Stromal cell of bone marrow (primary cell): ENCODE measurements at regions not wholly inside any gene's neighbourhood (a gene's known extent, or its start where the extent isn't known, plus 50 kb on each side); places are given as distances from the start of the nearest gene placed in this dataset.

Experiments used
- DNase-seq: peaks from one replicate; pipeline ENCODE4 v3.0.0-alpha.2; 2012; ENCODE audit warnings: low read depth

- DNase-seq, result no peak
Measured at GRCh38 chr22:48708558-48709245, 1119.0 kb downstream of the BRD1 start.

DNA sequence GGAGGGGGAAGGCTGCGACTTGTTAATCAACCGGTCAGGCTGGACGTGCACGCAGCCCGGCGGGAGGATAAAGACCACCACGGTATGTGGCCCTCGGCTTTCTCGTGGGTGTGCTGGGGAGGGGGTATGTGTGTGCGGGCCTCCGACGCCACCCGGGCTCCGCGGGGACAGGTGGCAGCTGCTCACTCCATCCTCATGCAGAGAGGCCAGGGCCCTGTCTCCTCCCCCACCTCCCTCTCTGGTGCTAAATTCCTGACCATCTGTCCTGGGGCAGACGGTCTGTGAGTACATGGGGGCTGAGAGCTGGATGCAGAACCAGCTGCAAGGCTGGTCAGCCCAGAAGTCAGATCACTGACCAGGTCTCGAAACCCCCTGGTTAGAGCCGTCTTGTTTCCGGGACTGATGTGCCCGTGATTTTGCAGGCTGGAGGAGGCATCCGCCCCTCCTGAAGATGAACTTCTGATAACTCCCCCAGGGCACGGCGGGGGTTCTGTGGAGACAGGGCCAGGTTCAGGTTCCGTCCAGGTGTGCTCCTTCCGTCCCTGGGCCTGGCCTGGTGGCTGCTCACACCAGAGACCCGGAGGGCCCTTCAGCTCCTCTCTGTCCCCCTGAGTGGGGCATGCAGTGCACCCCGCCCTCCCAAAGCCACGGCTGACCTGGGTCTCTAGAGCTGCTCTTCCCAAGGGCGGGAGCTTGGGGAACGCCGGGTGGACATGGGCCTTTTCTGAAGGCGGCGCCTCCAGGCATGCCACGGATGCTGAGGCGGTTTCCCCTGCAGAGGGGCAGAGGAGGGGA is 1119.7 kb downstream of the BRD1 start:
- no peak for DNase-seq

DNA sequence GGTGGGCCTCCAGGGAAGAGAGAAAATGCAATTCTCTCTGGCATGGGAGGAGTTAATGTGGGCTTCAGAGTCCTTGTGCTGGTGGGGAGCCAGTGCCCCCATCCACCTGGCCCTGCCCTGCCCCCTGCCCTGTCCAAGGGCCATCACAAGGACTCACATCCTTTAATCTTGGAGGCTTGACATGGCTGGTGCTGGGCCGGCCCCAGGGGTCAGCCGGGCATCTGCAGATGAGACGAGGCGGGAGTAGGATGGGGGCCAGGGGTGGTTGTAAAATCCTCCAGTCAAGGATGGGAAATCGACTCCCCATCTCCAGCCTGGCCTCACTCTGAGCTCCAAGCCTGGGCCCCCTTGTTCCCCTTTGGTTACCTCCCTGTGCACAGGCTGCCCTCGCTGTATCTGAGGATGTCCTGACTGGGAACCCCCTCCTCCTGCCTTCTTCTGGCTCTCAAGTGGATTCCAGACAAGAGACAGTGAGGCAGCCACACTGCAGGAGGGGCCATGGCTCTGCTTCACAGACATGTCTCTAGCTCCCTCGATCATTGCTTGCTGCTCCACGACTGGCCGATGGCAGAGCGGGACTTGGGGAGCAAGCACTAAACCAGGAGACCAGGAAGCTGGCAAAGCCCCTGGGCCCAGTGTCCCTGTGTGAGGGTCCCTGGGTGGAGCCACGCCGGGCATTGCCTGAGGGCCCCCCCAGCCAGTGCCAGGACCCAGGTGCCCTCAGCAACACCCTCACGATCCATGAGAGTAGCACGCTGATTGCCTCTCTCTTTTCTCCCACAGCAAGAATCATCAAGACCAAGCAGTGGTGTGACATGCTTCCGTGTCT is 1120.5 kb downstream of the BRD1 start:
- no peak for DNase-seq

DNA sequence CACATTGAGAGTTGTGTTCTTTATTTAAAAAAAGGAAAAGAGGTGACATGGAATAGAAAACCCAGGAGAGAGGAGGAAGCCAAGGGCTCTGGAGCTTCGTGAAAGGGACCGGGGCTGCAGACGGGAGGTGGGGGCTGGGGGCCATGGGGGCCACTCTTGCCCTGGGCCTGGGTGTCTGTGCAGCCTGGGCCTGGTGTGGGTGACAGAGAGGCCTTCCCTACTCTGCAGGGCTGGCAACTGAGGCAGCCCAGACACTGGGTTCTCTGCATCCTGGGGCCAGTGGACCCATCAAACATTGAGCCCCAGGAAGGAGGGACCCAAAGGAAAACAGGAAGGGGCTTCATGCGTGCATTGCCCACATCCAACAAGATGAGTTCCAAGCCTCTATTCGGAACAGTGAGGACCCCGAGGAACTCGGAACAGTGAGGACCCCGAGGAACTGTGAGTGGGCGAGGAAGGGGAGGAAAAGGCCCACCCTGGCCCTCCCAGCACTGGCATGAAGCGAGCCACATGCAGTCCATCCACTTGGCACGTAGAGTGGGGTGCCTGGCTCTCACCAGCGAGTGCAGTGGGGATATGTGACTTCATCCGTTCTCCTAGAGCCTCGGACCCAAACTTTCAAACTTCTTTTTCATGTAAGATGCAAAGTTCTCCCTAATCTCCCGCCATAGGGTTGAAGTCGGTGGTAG is 1121.6 kb downstream of the BRD1 start:
- no peak for DNase-seq

DNA sequence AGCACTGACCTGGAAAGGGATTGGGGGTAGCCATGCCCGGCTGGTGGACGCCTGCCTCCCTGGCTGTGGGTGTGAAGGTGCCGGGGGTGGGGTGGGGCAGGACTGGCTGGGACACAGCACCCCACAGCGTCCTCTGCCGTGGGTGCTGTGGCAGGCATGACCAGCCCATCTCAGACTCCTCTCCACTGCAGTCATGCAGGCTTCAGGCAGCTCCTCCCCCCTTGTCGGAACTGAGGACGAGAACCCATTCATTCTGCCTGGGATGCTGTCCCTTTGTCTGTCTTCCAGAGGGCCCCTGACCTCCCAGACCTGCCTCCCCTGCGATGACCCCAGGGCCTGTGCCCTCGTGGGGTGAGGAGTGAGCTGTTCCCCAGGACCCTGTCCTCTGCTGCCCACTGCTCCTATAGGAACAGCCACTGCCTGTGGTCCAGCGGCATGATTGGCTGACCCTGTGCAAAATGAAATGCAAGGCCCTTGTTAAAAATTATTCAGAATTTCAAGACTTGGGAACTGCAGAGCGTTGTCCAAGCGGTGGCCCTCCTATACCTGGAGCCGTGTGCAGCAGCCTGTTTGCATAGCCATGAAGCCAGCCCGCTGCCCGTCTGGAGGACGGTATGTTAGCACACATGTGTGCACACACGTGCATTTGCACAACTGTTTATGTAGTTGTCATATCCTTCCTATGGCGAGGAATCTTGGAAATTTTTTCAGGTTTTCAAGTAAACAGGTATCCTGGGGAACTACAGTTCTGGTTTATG is 1122.3 kb downstream of the BRD1 start:
- DNase-seq, result no peak

GRCh38 chr22:48704335-48704734 is 1123.3 kb downstream of the BRD1 start:
- no peak for DNase-seq

DNA sequence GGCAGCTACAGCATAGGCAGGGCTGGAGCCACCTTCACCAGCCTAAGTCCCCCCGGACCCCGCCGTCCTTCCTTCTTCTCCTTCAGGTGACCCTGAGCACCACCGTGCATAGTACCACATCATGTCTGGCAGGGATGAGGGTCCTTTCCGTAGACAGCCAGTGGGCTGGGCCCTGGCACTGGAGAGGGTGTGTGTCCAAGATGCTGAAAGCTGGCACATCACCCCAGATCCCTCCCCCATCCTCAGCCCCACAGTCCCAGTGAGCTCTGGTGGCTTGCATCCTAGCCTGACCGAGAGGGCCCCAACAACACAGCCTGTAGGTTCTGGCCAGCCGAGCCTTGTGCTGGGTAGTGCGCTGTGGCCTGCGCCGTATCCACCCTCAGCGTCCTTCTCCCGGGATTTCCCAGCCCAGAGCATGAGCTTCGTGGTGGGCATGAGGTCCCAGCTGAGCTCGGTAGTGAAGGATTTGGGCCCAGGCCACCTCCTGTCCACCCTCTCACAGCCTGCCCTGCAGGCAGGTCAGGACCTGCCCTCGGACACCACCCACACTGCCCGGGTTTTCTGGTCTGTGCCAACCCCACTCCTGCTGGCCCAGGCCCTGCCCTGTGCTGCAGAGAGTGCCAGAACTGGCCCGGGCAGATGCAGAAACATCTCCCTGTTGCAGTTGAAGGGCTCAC is 1124.3 kb downstream of the BRD1 start:
- no peak for DNase-seq

- no peak for DNase-seq
Measured at GRCh38 chr22:48702573-48703264, 1125.0 kb downstream of the BRD1 start.

DNA sequence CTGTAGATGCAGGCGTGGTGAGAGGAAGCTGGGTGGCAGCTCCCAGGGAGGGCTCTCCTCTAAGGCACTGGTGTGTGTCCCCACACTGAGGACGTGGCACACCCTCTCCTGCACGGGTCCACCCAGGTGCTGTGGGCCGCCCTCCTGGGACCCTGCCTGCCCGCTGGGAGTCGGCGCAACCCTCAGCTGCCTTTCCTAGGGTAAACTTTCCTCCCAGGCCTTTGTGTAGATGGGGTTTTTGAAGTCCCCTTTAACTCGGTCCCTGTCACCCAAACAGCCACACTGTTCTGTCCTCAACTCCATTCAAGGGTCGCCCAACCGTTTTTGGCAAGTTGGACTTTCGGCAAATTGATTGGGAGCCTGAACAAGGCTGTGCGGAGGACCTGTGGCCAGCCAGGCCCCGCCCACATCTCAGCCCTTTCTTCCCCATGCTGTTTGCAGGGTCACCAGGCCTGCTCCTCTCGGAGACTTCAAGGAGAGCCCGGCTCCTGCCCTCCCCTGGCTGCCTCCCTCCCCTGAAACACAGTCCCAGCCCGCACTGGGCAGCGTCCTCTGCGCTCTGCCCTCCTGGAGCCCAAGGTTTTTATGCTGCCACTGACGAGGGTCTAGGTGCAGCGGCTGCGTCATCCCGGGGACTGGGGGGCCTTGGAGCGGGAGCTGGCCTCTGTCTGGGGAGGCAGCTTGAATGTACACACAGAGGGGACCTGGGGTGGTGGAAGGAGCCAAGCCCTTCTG is 1126.2 kb downstream of the BRD1 start:
- DNase-seq, result no peak

DNA sequence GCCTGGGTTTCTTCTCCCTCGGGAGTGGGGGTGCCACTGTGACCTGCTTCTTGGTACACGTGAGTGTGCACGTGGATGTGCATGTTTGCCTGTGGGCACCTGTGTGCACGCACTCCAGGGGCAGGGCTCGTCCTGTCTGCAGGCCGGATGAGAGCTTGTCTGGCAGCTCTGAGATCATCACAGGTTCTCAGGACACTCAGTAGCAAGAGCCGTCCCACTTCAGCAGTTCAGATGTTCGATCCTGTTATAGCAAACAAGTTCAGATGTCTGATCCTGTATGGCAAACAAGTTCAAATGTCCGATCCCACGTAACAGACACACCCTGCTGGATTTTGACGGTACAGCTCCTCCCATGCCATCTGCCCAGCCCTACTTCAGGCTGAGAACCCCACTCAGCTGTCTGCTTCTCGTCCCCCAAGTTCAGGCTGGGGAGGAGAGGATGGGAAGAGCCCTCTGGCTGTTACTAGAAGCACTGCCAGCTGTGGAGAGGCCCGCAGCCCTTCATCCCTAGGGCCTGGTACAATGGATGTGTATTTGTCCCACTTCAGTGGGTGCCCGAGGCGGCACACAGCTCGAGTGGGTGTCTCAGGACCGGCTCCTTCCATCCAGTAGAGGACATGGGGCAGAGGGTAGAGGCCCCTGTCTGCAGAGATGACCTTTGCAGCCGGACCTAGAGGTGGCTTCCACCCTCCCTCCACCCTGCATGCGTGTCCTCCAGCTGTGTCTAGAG is 1126.9 kb downstream of the BRD1 start:
- DNase-seq, result no peak

DNA sequence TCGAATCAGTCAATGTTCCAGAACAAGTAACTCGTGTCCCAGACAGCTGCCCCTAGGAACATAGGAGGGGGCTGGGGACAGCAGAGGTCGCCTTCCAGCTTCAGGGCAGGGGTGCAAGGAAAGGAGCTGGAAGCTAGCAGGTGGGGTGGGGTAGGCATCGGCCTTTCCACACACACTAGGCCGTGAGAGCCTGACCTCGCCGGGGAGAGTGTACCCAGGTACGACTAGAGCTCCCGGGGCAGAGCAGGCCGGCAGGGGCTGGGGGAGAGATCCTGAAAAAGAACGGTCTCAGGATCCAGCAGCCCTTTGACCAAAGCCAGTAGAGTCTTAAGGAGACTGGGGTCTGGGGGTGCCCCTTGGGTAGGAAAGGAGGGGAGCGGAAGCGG is 1127.5 kb downstream of the BRD1 start:
- DNase-seq, result no peak

DNA sequence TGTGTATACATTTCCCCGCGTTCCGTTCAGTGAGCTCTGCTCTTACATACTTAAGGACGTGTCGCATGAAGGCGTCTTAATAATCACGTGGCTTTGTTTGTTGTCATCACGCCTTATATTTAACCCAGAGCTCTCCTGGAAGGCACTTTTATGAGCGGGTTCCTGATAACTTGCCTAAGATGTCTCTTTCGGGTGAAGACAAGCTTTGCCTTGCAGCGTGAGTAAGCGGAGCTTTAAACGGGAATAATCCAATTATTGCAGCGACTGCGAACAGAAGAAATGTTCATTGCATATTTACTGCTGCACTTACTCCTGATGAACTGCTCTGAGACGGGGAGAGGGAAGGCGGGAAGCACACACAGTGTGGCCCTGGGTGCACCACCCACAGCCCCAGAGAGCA is 1128.2 kb downstream of the BRD1 start:
- DNase-seq, result no peak

DNA sequence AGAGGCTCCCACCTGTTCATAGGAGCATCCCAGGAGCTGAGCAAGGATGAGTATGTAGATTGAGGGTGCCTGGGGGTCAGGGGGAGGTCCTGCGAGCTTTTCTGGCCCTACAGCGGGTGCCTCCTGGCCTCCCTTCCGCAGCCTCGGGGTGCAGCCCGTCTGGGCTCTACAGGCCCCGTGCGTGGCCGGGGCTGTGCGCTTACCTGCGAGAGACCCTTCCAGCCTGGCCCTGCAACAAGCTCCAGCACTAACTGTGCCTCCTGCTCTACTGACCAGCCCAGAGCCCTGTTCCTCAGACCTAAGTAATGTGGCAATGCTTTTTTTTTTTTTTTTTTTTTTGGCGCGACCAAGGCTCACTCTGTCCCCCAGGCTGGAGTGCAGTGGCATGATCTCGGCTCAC is 1129.1 kb downstream of the BRD1 start:
- DNase-seq, result no peak

- no peak for DNase-seq
Measured at GRCh38 chr22:48697694-48698276, 1129.9 kb downstream of the BRD1 start.

GRCh38 chr22:48697223-48697622 is 1130.5 kb downstream of the BRD1 start:
- no peak for DNase-seq

DNA sequence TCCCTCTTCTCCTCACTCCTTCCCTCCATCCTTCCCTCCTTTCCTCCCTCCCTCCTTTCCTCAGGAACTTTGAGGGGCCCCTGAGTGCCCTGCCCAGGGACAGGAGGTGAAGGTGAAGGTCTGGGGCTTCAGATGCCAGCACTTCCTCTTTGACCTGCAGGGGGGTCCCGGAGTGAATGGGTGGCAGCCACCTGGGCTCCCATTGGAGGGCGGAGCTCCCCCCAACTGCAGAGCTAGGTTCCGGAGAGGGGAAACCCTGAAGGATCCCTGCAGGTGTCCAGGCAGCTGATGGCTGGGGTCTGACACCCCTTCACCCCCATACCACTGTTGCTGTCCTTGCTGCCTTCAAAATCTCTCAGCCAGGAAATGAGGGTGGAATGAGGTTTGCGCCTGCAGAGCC is 1131.3 kb downstream of the BRD1 start:
- DNase-seq, result no peak

- no peak for DNase-seq
Measured at GRCh38 chr22:48695731-48696305, 1131.9 kb downstream of the BRD1 start.

- peak; percentile 21 for DNase-seq
Measured at GRCh38 chr22:48695251-48695650, 1132.4 kb downstream of the BRD1 start.
